T-cell (primary cell): ENCODE measurements at regions not wholly inside any gene's neighbourhood (a gene's known extent, or its start where the extent isn't known, plus 50 kb on each side); places are given as distances from the start of the nearest gene placed in this dataset.

Experiments
- ATAC-seq, 4 experiments: fragments of 200-7000 bp in 3 of 4; fragments of 150-1000 bp in 1 of 4; cut with Tn5 transposase; replicated peaks in 1 of 4; 1 replicate in 3 of 4; 2 replicates in 1 of 4; pipeline ENCODE4 v1.10.0; 2021; ENCODE audit warnings: moderate library complexity in 3 of 4, mild to moderate bottlenecking in 2 of 4, moderate number of reproducible peaks in 1 of 4
- CTCF ChIA-PET, 2 donors: fragments of 300-600 bp; sonication (Branson Sonifier 250); formaldehyde crosslinking; loops; one replicate each; lab custom pipeline; 2022; ENCODE audit warnings: antibody characterized with exemption in 2 of 2; lab: Charles Lee
- POLR2A ChIA-PET, 2 donors: fragments of 300-600 bp; sonication (Branson Sonifier 250); formaldehyde crosslinking; loops; one replicate each; lab custom pipeline; 2022; ENCODE audit warnings: antibody characterized with exemption in 2 of 2; lab: Charles Lee
- DNase-seq, 35 experiments: peaks; one replicate each; pipeline versions ENCODE4 v3.0.0 to v3.0.0-alpha.2; 2013 to 2023
- H3K27ac ChIP-seq: one replicate; pipeline ENCODE4 v1.5.1; 2013; ENCODE audit warnings: low read length
- H3K27me3 ChIP-seq, 2 experiments: replicated peaks in 1 of 2; 1 replicate in 1 of 2; 2 replicates in 1 of 2; pipeline versions ENCODE4 v1.6.1 to v1.7.0; 2013; ENCODE audit warnings: low read length in 1 of 2, mixed read lengths in 1 of 2; ENCODE audit not compliant: control insufficient read depth in 2 of 2, insufficient read depth in 2 of 2; ENCODE audit errors: extremely low read depth in 1 of 2
- H3K36me3 ChIP-seq, 2 donors: 1 replicate in 1 of 2; 2 replicates in 1 of 2; pipeline versions ENCODE4 v1.6.1 to v1.7.0; 2013; ENCODE audit warnings: low read length in 1 of 2; ENCODE audit not compliant: control insufficient read depth in 2 of 2, insufficient read depth in 1 of 2; ENCODE audit errors: extremely low read depth in 1 of 2
- H3K4me1 ChIP-seq, 2 experiments: 1 replicate in 1 of 2; 2 replicates in 1 of 2; pipeline versions ENCODE4 v1.6.1 to v1.7.0; 2013; ENCODE audit warnings: low read length in 2 of 2, mixed read lengths in 1 of 2; ENCODE audit not compliant: insufficient read depth in 2 of 2, control insufficient read depth in 1 of 2; ENCODE audit errors: extremely low read depth in 1 of 2
- H3K4me3 ChIP-seq, 2 donors: 1 replicate in 1 of 2; 2 replicates in 1 of 2; pipeline versions ENCODE4 v1.5.1 to v1.7.0; 2013; ENCODE audit warnings: mild to moderate bottlenecking in 2 of 2, low read length in 1 of 2, moderate library complexity in 1 of 2; ENCODE audit not compliant: control insufficient read depth in 1 of 2; ENCODE audit errors: extremely low read depth in 1 of 2
- H3K9me3 ChIP-seq: 2 replicates; pipeline ENCODE4 v1.7.0; 2013
- H3K27ac Mint-ChIP-seq, 2 donors: one replicate each; pipeline ENCODE4 v1.8.0; 2020 to 2021; ENCODE audit warnings: mild to moderate bottlenecking in 2 of 2, mixed read lengths in 2 of 2
- H3K27me3 Mint-ChIP-seq, 2 donors: one replicate each; pipeline ENCODE4 v1.8.0; 2021 to 2022; ENCODE audit warnings: mixed read lengths in 2 of 2
- H3K36me3 Mint-ChIP-seq: one replicate; pipeline ENCODE4 v1.8.0; 2021; ENCODE audit warnings: mixed read lengths
- H3K4me1 Mint-ChIP-seq, 3 donors: one replicate each; pipeline ENCODE4 v1.8.0; 2020 to 2022; ENCODE audit warnings: mixed read lengths in 3 of 3, mild to moderate bottlenecking in 1 of 3
- H3K4me3 Mint-ChIP-seq, 3 donors: one replicate each; pipeline ENCODE4 v1.8.0; 2020 to 2022; ENCODE audit warnings: mild to moderate bottlenecking in 3 of 3, mixed read lengths in 3 of 3, moderate library complexity in 3 of 3
- H3K9me3 Mint-ChIP-seq, 3 donors: one replicate each; pipeline ENCODE4 v1.8.0; 2020 to 2022; ENCODE audit warnings: mixed read lengths in 3 of 3
- WGBS: methylation state at CpG from one replicate; pipeline ENCODE4 v1.1.5; 2013; ENCODE audit warnings: missing lambda C conversion rate; ENCODE audit not compliant: insufficient coverage; 5-methylcytosine and 5-hydroxymethylcytosine counted together

DNA sequence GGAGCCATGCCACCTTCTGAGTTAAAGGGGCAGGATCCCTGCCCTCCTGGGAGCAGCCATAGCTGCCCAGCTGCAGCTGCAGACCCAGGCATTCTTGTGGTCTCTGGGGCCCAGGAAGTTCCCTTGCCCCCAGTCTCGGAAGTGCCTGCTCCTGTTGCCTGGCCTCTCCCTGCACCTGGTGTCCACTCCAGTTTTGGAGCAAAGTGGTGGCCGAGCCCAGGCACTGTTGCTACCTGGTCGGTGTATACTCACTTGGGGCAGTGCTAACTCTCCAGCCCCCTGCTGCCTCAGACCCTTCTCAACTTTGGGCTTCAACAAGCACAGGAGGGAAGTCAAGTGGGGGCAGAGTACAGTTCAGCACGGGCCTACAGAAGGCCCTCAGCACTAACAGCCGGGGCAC, 352.9 kb upstream of the NCAM2 start:
- H3K27ac Mint-ChIP-seq: no peak overlapping the region
- H3K4me1 ChIP-seq: no peaks in the 10 kb centered on the region
- H3K9me3 ChIP-seq: no peaks in the 10 kb centered on the region
- H3K27me3 Mint-ChIP-seq: no peaks in the 10 kb centered on the region
- no peaks in the 10 kb centered on the region for H3K27me3 ChIP-seq
- no peaks in the 10 kb centered on the region for H3K4me1 Mint-ChIP-seq
- 79% methylated on average over 5 of the region's 5 CpGs for WGBS
- no peak overlapping the region for H3K27ac ChIP-seq
- ChIA-PET CTCF (no interaction called here), POLR2A (no interaction called here)
- DNase-seq (no peak), ATAC-seq (no peak)
- H3K9me3 Mint-ChIP-seq: peaks cover 5 to 21% (median 7%) of the 10 kb centered on the region in 3 donors
- no peak overlapping the region for H3K4me3 ChIP-seq
- no peak overlapping the region for H3K4me3 Mint-ChIP-seq
- no peaks in the 10 kb centered on the region for H3K36me3 ChIP-seq
- H3K36me3 Mint-ChIP-seq: no peaks in the 10 kb centered on the region

DNA sequence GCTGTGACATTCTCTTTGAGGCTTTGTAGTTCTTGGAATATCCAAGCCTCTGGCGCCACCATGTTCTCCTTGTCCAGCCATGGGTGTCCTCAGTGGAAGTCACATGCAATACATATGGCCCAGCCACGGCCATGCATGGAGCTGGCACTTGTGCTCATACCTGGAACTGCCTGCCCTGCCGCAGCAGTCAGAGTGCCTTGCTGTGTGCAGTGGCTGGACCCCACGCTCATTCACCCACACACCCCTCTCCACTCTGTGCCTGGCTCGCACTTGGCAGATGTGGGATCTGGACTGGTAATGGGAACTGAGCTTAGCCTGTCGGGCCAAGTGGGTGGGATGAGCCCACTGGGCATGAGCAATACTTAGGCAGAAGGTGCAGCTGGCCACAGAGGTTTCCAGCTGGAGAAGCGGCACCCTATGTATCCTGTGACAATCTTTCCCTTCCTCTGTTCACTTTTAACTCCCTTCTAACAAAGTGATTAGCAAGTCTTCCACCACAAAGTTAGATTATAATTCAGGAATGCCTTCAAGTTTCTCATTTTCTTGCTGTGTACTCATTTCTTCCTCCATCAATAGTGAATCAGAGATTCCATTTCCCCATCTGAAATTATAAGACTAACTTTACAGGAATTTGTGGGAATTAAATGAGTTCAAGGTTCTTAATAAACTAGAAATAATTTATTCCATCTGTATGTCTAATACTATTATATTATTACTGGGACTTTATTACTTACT, 351.6 kb upstream of the NCAM2 start:
- Mint-ChIP-seq H3K27ac (no peak overlapping the region), H3K4me3 (no peak overlapping the region), H3K4me1 (no peaks in the 10 kb centered on the region), H3K27me3 (no peaks in the 10 kb centered on the region), H3K36me3 (no peaks in the 10 kb centered on the region), H3K9me3 (peaks cover 5 to 21% (median 7%) of the 10 kb centered on the region in 3 donors)
- Histone ChIP-seq H3K4me3 (no peak overlapping the region), H3K27me3 (no peaks in the 10 kb centered on the region), H3K36me3 (no peaks in the 10 kb centered on the region), H3K4me1 (no peaks in the 10 kb centered on the region), H3K9me3 (no peaks in the 10 kb centered on the region), H3K27ac (no peak overlapping the region)
- DNase-seq: no peak
- no peak for ATAC-seq
- CTCF ChIA-PET: interaction anchor here in 1 of 2 donors (1.0 kb wide), 1 partner anchor 17 kb away, joined by 3 read pairs; no protein-coding TSS in a partner anchor
- WGBS: 82% methylated on average over 5 of the region's 7 CpGs
- POLR2A ChIA-PET: no interaction called here

DNA sequence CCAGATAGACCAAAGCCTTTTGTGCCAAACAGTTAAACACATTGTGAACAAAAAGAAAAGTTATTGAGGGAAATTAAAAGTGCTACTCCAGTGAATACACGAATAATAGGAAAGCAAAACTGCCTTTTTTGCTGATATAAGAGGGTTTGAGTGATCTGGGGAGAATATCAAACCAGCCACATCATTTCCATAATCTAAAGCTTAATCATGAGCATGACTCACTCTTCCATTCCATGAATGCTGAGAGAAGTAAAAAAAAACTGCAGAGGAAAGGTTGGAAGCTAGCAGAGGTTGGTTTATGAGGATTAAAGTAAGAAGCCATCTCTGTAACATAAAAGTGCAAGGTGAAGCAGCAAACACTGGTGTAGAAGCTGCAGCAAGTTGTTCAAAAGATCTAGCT, 350.6 kb upstream of the NCAM2 start:
- Histone ChIP-seq H3K36me3 (no peaks in the 10 kb centered on the region), H3K4me3 (no peak overlapping the region), H3K27ac (no peak overlapping the region), H3K4me1 (no peaks in the 10 kb centered on the region), H3K27me3 (no peaks in the 10 kb centered on the region), H3K9me3 (no peaks in the 10 kb centered on the region)
- Mint-ChIP-seq H3K27ac (no peak overlapping the region), H3K36me3 (no peaks in the 10 kb centered on the region), H3K4me1 (no peaks in the 10 kb centered on the region), H3K4me3 (no peak overlapping the region), H3K9me3 (peaks cover 5 to 21% (median 6%) of the 10 kb centered on the region in 3 donors), H3K27me3 (no peaks in the 10 kb centered on the region)
- no CpG with 5 or more reads among the region's 1 CpG for WGBS
- CTCF ChIA-PET: interaction anchor here in 1 of 2 donors (1.0 kb wide), 1 partner anchor 16 kb away, joined by 3 read pairs; no protein-coding TSS in a partner anchor
- ATAC-seq (no peak), DNase-seq (no peak)
- POLR2A ChIA-PET: no interaction called here

DNA sequence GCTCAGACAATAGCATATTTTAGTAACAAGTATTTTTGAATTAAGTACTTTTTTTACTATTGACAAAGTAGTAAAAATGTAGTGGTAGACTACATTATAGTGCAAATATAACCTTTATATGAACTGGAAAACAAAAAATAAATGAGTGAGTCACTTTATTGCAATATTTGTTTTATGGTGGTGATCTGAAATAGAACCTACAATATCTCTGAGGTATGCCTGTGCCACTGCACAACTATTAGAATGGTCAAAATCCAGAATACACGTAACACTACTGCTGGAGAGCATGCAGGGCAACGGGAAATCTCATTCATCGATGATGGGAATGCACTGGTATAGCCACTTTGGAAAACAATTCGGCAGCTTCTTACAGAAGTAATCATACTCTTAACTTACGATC, 349.0 kb upstream of the NCAM2 start:
- H3K4me3 Mint-ChIP-seq: no peak overlapping the region
- POLR2A ChIA-PET: no interaction called here

DNA sequence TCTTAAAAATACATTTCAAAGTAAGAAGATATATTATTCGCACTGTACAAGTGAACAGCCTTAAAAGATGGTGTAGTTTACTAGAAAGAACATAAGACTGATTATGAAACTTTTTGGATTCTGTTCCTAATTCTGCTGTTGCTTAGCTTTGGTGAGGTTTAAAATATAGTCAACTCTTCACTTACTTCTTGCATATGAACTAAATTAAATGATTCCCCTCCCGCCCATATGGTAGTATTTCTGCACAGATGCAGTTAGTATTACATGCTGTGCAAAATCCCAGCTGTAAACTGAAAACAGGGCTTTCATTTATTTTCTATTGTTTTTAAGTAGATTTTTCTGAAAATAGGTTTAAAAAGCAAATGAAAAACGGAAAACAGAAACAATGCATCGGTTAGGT, 345.4 kb upstream of the NCAM2 start:
- ATAC-seq (no peak), DNase-seq (no peak)
- H3K27ac Mint-ChIP-seq: no peak overlapping the region
- H3K4me3 Mint-ChIP-seq: no peak overlapping the region
- Histone ChIP-seq H3K36me3 (no peaks in the 10 kb centered on the region), H3K27ac (no peak overlapping the region), H3K4me3 (no peak overlapping the region), H3K4me1 (no peaks in the 10 kb centered on the region), H3K9me3 (no peaks in the 10 kb centered on the region), H3K27me3 (no peaks in the 10 kb centered on the region)
- CTCF ChIA-PET: no interaction called here
- WGBS: 76% methylated on average over 2 of the region's 4 CpGs
- no peaks in the 10 kb centered on the region for H3K36me3 Mint-ChIP-seq
- H3K9me3 Mint-ChIP-seq: peaks cover 3 to 16% (median 5%) of the 10 kb centered on the region in 3 donors
- no peaks in the 10 kb centered on the region for H3K4me1 Mint-ChIP-seq
- POLR2A ChIA-PET: no interaction called here
- no peaks in the 10 kb centered on the region for H3K27me3 Mint-ChIP-seq

More for the DNA sequence above, 349.0 kb upstream of the NCAM2 start:
- CTCF ChIA-PET: interaction anchor here in 1 of 2 donors (0.6 kb wide), 1 partner anchor 187 kb away, joined by 3 read pairs; no protein-coding TSS in a partner anchor
- Histone ChIP-seq H3K27me3 (no peaks in the 10 kb centered on the region), H3K9me3 (no peaks in the 10 kb centered on the region), H3K4me3 (no peak overlapping the region), H3K27ac (no peak overlapping the region), H3K4me1 (no peaks in the 10 kb centered on the region), H3K36me3 (no peaks in the 10 kb centered on the region)
- Mint-ChIP-seq H3K4me1 (no peaks in the 10 kb centered on the region), H3K9me3 (peaks cover 3 to 21% (median 5%) of the 10 kb centered on the region in 3 donors), H3K36me3 (no peaks in the 10 kb centered on the region), H3K27me3 (no peaks in the 10 kb centered on the region), H3K27ac (no peak overlapping the region)
- no peak for DNase-seq
- ATAC-seq: no peak
- 80% methylated on average over 1 of the region's 5 CpGs for WGBS

DNA sequence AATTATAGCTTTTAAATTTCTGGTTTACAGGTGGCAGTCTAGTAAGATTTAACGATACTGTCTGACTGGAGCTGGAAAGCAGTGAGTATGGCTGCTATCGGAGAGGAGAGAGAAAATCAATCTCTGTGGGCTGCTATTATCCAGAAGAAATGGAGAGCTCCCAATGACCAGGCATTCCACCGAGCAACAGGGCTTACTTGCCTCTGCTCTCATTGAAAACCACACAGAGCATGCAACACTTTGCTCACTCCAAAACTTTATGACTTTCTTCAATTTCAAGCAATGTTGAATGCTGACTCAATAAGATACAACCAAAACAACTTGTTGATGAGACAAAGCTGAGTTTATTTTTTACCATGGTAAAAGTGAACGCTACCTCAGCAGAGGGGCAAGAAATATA, 337.0 kb upstream of the NCAM2 start:
- no peak for ATAC-seq
- Histone ChIP-seq H3K27ac (no peak overlapping the region), H3K9me3 (no peaks in the 10 kb centered on the region), H3K27me3 (no peaks in the 10 kb centered on the region), H3K4me3 (no peak overlapping the region), H3K4me1 (no peaks in the 10 kb centered on the region), H3K36me3 (no peaks in the 10 kb centered on the region)
- DNase-seq: no peak
- H3K36me3 Mint-ChIP-seq: no peaks in the 10 kb centered on the region
- no peaks in the 10 kb centered on the region for H3K4me1 Mint-ChIP-seq
- H3K27me3 Mint-ChIP-seq: no peaks in the 10 kb centered on the region
- no peak overlapping the region for H3K27ac Mint-ChIP-seq
- ChIA-PET POLR2A (no interaction called here), CTCF (no interaction called here)
- 90% methylated on average over 3 of the region's 4 CpGs for WGBS
- H3K4me3 Mint-ChIP-seq: no peak overlapping the region
- peaks cover 4 to 16% (median 11%) of the 10 kb centered on the region in 3 donors for H3K9me3 Mint-ChIP-seq
